ENCODE measurements at regions not wholly inside any gene's neighbourhood (a gene's known extent, or its start where the extent isn't known, plus 50 kb on each side); places are given as distances from the start of the nearest gene placed in this dataset.

- no peak for TF ChIP-seq POLR2A (IDR thresholded peaks at IDR 0.05)
- TF ChIP-seq CTCF (IDR thresholded peaks at IDR 0.05): no peak
Observed at GRCh38 chr14:97297100-97297499, 499.9 kb downstream of the VRK1 start.

Measured in suprapubic skin (tissue), 3 donors.